ENCODE measurements at regions not wholly inside any gene's neighbourhood (a gene's known extent, or its start where the extent isn't known, plus 50 kb on each side); places are given as distances from the start of the nearest gene placed in this dataset.
"Not testable (repeated sequence)": the region's sequence is repeated elsewhere in the genome, so short reads cannot be mapped to it uniquely, and the experiment has no call there.

GRCh38 chr5:136453986-136454758 lies 88.8 kb upstream of the TRPC7 start:
- no peak for DNase-seq

GRCh38 chr5:136453199-136453598 lies 87.9 kb upstream of the TRPC7 start:
- DNase-seq = no peak

- not testable (repeated sequence) for DNase-seq
Measured at GRCh38 chr5:136447576-136447975, 82.2 kb upstream of the TRPC7 start.

GRCh38 chr5:136446565-136446964 lies 81.2 kb upstream of the TRPC7 start:
- DNase-seq = no peak

GRCh38 chr5:136444099-136444498 lies 78.8 kb upstream of the TRPC7 start:
- DNase-seq = not testable (repeated sequence)

- no peak for DNase-seq
Measured at GRCh38 chr5:136439367-136439766, 74.0 kb upstream of the TRPC7 start.

GRCh38 chr5:136435946-136436543 lies 70.7 kb upstream of the TRPC7 start:
- no peak for DNase-seq

GRCh38 chr5:136434795-136435194 lies 69.5 kb upstream of the TRPC7 start:
- DNase-seq = no peak

GRCh38 chr5:136432705-136433104 lies 67.4 kb upstream of the TRPC7 start:
- no peak for DNase-seq

- no peak for DNase-seq
Measured at GRCh38 chr5:136430081-136430480, 64.7 kb upstream of the TRPC7 start.

GRCh38 chr5:136427426-136427825 lies 62.1 kb upstream of the TRPC7 start:
- DNase-seq = no peak

GRCh38 chr5:136425921-136426320 lies 60.6 kb upstream of the TRPC7 start:
- no peak for DNase-seq

GRCh38 chr5:136424835-136425584 lies 59.7 kb upstream of the TRPC7 start:
- DNase-seq = peak; percentile 49

GRCh38 chr5:136423944-136424606 lies 58.7 kb upstream of the TRPC7 start:
- DNase-seq = no peak

GRCh38 chr5:136420168-136420898 lies 55.0 kb upstream of the TRPC7 start:
- peak; percentile 56 for DNase-seq

- no peak for DNase-seq
Measured at GRCh38 chr5:136418301-136418700, 53.0 kb upstream of the TRPC7 start.

Data from NCI-H146 (cell line).